Body of pancreas (tissue), 4 donors: ENCODE measurements at regions not wholly inside any gene's neighbourhood (a gene's known extent, or its start where the extent isn't known, plus 50 kb on each side); places are given as distances from the start of the nearest gene placed in this dataset.
A peak's percentile ranks its signal among the peaks of the same experiment; 100 is the strongest.

Experiments
- ATAC-seq: fragments of 150-250 bp; one replicate; pipeline ENCODE4 v1.9.1; 2016
- DNase-seq, 4 donors: peaks; one replicate each; pipeline ENCODE4 v3.0.0-alpha.2; 2019
- H3K27ac ChIP-seq, 4 donors: fragments of 200-600 bp; sonication (generic); 1 replicate in 3 of 4; 2 replicates in 1 of 4; pipeline versions ENCODE4 v1.5.1 to v1.6.1; 2016 to 2019; ENCODE audit warnings: mild to moderate bottlenecking in 1 of 4, mixed read lengths in 1 of 4, moderate library complexity in 1 of 4
- H3K27me3 ChIP-seq, 2 donors: fragments of 200-600 bp; sonication (generic); one replicate each; pipeline ENCODE4 v1.6.0; 2016; ENCODE audit warnings: mild to moderate bottlenecking in 1 of 2
- H3K36me3 ChIP-seq, 2 donors: fragments of 200-600 bp; sonication (generic); replicated peaks in 1 of 2; 2 replicates each; pipeline ENCODE4 v1.5.1; 2016; ENCODE audit warnings: low read depth in 2 of 2; ENCODE audit not compliant: insufficient read depth in 1 of 2
- H3K4me1 ChIP-seq: fragments of 200-600 bp; sonication (generic); one replicate; pipeline ENCODE4 v1.6.0; 2016
- H3K4me3 ChIP-seq, 2 donors: fragments of 200-600 bp; sonication (generic); 1 replicate in 1 of 2; 2 replicates in 1 of 2; pipeline ENCODE4 v1.5.1; 2016 to 2019
- H3K9me3 ChIP-seq, 3 donors: fragments of 200-600 bp; sonication (generic); 1 replicate in 2 of 3; 2 replicates in 1 of 3; pipeline ENCODE4 v1.5.1; 2016
- POLR2A ChIP-seq, 3 donors: fragments of 450-650 bp; IDR thresholded peaks; one replicate each; pipeline ENCODE4 v1.6.1; 2016; ENCODE audit warnings: antibody characterized with exemption in 3 of 3, mild to moderate bottlenecking in 2 of 3
- WGBS, 2 donors: methylation state at CpG; one replicate each; pipeline ENCODE4 v1.1.5; 2017; 5-methylcytosine and 5-hydroxymethylcytosine counted together
- intact Hi-C: fragments of 100-400 bp; cut with DNase I; formaldehyde crosslinking; loops from one replicate; pipeline ENCODE4 v1.15.1; 2023
- TF ChIP-seq, protein P1 (sequence below), 7 experiments: fragments of 450-650 bp in 4 of 7; fragments of 200-600 bp in 3 of 7; sonication (generic) in 3 of 7; IDR thresholded peaks; one replicate each; pipeline ENCODE4 v1.5.1; 2016 to 2019; ENCODE audit warnings: antibody characterized with exemption in 7 of 7

DNA sequence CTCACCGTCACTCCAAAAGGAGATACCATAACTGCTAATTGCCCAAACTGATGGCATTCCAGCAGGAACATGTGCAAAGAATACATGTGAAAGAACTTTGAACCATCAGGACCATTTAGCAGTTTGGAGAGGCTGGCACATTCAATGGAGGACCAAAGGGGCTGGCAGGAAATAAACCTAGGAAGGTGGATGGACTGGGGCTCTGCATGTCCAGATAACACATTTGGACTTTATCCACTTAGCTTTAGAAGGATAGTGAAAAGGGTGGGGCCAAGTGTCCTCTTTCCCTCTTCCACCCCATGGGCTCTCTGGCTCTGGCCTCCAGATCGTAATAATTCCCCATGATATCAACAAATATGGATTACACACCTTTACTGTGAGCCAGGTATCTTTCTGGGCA, 58.8 kb upstream of the CALM2 start:
- no peak overlapping the region for H3K4me3 ChIP-seq
- TF ChIP-seq, protein P1, sequence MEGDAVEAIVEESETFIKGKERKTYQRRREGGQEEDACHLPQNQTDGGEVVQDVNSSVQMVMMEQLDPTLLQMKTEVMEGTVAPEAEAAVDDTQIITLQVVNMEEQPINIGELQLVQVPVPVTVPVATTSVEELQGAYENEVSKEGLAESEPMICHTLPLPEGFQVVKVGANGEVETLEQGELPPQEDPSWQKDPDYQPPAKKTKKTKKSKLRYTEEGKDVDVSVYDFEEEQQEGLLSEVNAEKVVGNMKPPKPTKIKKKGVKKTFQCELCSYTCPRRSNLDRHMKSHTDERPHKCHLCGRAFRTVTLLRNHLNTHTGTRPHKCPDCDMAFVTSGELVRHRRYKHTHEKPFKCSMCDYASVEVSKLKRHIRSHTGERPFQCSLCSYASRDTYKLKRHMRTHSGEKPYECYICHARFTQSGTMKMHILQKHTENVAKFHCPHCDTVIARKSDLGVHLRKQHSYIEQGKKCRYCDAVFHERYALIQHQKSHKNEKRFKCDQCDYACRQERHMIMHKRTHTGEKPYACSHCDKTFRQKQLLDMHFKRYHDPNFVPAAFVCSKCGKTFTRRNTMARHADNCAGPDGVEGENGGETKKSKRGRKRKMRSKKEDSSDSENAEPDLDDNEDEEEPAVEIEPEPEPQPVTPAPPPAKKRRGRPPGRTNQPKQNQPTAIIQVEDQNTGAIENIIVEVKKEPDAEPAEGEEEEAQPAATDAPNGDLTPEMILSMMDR (IDR thresholded peaks at IDR 0.05), result no peak
- no peak for TF ChIP-seq POLR2A (IDR thresholded peaks at IDR 0.05)
- 89 to 90% methylated on average over 2 of the region's 2 CpGs for WGBS, 2 donors
- ATAC-seq, result no peak
- no peak for DNase-seq
- no peaks in the 10 kb centered on the region for H3K4me1 ChIP-seq
- intact Hi-C loops, result no loop called here
- H3K27ac ChIP-seq, result no peak overlapping the region
- H3K27me3 ChIP-seq, result no peaks in the 10 kb centered on the region
- no peaks in the 10 kb centered on the region for H3K36me3 ChIP-seq
- H3K9me3 ChIP-seq, result no peaks in the 10 kb centered on the region

DNA sequence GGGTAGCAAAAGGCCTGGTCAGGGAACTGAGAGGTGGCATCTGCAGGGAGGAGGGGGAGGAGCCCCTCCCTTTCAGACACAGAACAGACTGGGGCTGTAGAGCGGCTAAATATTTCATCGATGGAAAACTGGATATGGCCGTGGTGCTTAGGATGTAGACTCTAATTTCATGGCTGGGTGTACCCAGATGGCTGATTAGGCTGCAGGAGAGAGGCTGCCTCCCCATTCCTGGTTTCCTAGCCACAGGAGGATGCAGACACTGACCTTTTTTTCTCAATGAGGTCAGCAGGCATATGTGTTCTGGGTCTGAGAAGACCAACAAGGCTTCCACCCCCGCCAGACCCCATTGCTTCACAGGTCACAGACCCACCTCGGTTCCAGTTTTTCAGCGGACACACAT, 58.1 kb upstream of the CALM2 start:
- Histone ChIP-seq H3K4me3 (no peak overlapping the region), H3K4me1 (no peaks in the 10 kb centered on the region), H3K27me3 (no peaks in the 10 kb centered on the region), H3K36me3 (no peaks in the 10 kb centered on the region), H3K27ac (no peak overlapping the region), H3K9me3 (no peaks in the 10 kb centered on the region)
- intact Hi-C loops, result no loop called here
- DNase-seq (no peak), ATAC-seq (no peak)
- 89% methylated on average over 6 of the region's 6 CpGs for WGBS, 2 donors
- TF ChIP-seq, protein P1 (IDR thresholded peaks at IDR 0.05), result no peak
- TF ChIP-seq POLR2A (IDR thresholded peaks at IDR 0.05), result no peak

DNA sequence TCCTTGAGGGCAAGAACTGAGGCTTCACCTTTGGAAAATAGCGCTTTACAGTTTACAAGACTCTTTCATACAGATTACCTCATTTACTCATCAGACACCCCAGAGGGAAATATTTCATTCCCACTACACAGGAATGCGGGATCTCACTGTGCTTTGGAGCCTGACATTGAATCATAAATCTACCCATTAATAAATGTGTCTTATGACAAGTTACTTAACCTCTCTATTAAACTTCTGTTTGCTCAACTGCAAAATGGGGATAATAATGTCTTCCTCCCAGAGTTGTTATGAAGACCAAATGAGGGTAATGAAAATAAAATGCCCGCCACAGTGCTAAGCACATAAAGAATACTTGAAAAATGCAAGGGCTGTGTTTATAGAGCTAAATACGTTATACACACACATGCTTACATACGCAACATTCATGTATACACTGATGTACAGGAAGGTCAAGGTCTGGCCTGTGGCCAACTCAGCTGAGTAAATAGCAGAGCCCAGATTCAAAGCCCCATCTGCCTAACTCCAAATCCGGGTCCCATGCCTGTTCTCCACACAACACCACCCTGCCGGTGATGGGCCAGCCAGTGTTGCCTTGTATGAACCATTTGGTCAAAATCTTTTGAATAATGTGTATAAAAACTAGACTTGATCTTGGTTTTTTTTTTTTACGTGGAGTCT, 56.6 kb upstream of the CALM2 start:
- Histone ChIP-seq H3K4me3 (no peak overlapping the region), H3K36me3 (no peaks in the 10 kb centered on the region), H3K27me3 (no peaks in the 10 kb centered on the region), H3K4me1 (no peaks in the 10 kb centered on the region), H3K9me3 (no peaks in the 10 kb centered on the region), H3K27ac (no peak overlapping the region)
- TF ChIP-seq, protein P1 (IDR thresholded peaks at IDR 0.05), result no peak
- ATAC-seq (no peak), DNase-seq (peak in 1 of 4 donors; percentile 9)
- 71 to 77% methylated on average over 8 of the region's 8 CpGs for WGBS, 2 donors
- intact Hi-C loops, result no loop called here

DNA sequence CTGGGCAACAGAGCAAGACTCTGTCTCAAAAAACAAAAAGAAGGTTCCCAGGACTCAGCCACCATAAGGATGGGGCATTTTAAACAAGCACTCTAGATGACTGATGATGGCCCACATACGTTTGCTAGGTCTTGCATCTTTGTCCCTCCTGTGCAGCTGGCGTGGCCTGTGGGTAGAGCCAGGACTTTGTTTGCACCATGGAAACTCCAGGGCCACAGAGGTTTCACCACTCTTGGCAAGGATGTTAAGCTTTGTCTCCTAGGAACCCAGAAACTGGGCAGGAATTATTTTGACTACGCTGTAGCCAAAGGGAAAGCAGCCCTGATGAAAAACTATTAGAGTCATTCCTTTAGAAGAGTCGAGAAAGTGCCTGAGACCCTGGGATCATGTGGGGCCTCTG, 54.1 kb upstream of the CALM2 start:
- 82 to 83% methylated on average over 4 of the region's 4 CpGs for WGBS, 2 donors
- Histone ChIP-seq H3K9me3 (no peaks in the 10 kb centered on the region), H3K27me3 (no peaks in the 10 kb centered on the region), H3K27ac (no peak overlapping the region), H3K4me3 (no peak overlapping the region), H3K4me1 (peaks cover 16% of the 10 kb centered on the region), H3K36me3 (no peaks in the 10 kb centered on the region)
- TF ChIP-seq, protein P1 (IDR thresholded peaks at IDR 0.05), result no peak
- no peak for TF ChIP-seq POLR2A (IDR thresholded peaks at IDR 0.05)
- intact Hi-C loops, result no loop called here
- no peak for ATAC-seq
- DNase-seq, result peak in 1 of 4 donors; percentile 8
